A673 (cell line): ENCODE measurements at regions not wholly inside any gene's neighbourhood (a gene's known extent, or its start where the extent isn't known, plus 50 kb on each side); places are given as distances from the start of the nearest gene placed in this dataset.

Experiments
- EZH2 ChIP-seq: fragments of 200-600 bp; sonication (generic); IDR thresholded peaks from 2 replicates; pipeline ENCODE4 v1.6.1; 2017; ENCODE audit warnings: borderline replicate concordance, low read depth, mild to moderate bottlenecking, mixed read lengths, antibody characterized with exemption, low read length; ENCODE audit not compliant: poor library complexity, severe bottlenecking
- TF ChIP-seq, protein P1 (sequence below): fragments of 300-800, 200-600 bp; sonication (generic); conservative IDR thresholded peaks from 2 replicates; pipeline ENCODE4 v1.5.1; 2017; ENCODE audit warnings: low read depth, mild to moderate bottlenecking, antibody characterized with exemption, low read length, moderate library complexity, mixed read lengths

DNA sequence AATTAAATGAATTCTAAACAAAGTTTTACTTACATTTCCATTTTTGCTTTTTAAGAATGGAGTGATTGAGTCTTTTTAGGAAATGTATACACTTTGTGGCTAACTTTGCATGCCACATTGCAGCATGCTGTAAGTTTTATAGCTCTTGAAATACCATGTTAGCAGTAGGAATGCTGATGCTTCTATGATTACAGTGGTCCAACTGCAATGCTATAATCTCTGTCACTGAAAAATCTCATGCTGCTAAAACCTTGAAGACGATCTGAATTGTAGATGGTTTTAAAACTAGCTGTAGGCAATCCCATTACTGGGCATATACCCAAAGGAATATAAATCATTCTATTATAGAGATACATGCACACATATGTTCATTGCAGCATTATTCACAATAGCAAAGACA, 127.6 kb downstream of the WIF1 start:
- no peak for TF ChIP-seq EZH2
- TF ChIP-seq, protein P1, sequence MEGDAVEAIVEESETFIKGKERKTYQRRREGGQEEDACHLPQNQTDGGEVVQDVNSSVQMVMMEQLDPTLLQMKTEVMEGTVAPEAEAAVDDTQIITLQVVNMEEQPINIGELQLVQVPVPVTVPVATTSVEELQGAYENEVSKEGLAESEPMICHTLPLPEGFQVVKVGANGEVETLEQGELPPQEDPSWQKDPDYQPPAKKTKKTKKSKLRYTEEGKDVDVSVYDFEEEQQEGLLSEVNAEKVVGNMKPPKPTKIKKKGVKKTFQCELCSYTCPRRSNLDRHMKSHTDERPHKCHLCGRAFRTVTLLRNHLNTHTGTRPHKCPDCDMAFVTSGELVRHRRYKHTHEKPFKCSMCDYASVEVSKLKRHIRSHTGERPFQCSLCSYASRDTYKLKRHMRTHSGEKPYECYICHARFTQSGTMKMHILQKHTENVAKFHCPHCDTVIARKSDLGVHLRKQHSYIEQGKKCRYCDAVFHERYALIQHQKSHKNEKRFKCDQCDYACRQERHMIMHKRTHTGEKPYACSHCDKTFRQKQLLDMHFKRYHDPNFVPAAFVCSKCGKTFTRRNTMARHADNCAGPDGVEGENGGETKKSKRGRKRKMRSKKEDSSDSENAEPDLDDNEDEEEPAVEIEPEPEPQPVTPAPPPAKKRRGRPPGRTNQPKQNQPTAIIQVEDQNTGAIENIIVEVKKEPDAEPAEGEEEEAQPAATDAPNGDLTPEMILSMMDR, result no peak
